HG03378 (cell line): ENCODE measurements at regions not wholly inside any gene's neighbourhood (a gene's known extent, or its start where the extent isn't known, plus 50 kb on each side); places are given as distances from the start of the nearest gene placed in this dataset.

ENCODE experiments used
- ATAC-seq: cut with Tn5 transposase; IDR thresholded peaks from one replicate; pipeline ENCODE4 v1.9.1; 2021; ENCODE audit warnings: mild to moderate bottlenecking, moderate library complexity; ENCODE audit not compliant: unreplicated experiment

GRCh38 chr6:73923905-73924485 is 228.0 kb downstream of the CD109 start:
- ATAC-seq = no peak

- no peak for ATAC-seq
These were observed 207.2 kb downstream of the CD109 start for GRCh38 chr6:73903155-73903554.

GRCh38 chr6:73901986-73902385 is 206.0 kb downstream of the CD109 start:
- ATAC-seq = no peak

GRCh38 chr6:73901311-73901710 is 205.3 kb downstream of the CD109 start:
- no peak for ATAC-seq

- ATAC-seq = no peak
These were observed 202.6 kb downstream of the CD109 start for GRCh38 chr6:73898599-73898998.

GRCh38 chr6:73893696-73894095 is 197.7 kb downstream of the CD109 start:
- ATAC-seq = no peak

GRCh38 chr6:73888050-73888449 is 192.0 kb downstream of the CD109 start:
- no peak for ATAC-seq

GRCh38 chr6:73885393-73885792 is 189.4 kb downstream of the CD109 start:
- no peak for ATAC-seq

- ATAC-seq = no peak
These were observed 188.5 kb downstream of the CD109 start for GRCh38 chr6:73884540-73884939.

- no peak for ATAC-seq
These were observed 183.7 kb downstream of the CD109 start for GRCh38 chr6:73879501-73880293.

- ATAC-seq = no peak
These were observed 182.4 kb downstream of the CD109 start for GRCh38 chr6:73878403-73878802.
